DMS114 treated with DMSO at 0.1 percent for 48 hours (cell line): ENCODE measurements at regions not wholly inside any gene's neighbourhood (a gene's known extent, or its start where the extent isn't known, plus 50 kb on each side); places are given as distances from the start of the nearest gene placed in this dataset.

Experiments
- DNase-seq: peaks from one replicate; lab custom pipeline; 2025; ENCODE audit not compliant: unreplicated experiment; lab: John Stamatoyannopoulos, UW

- no peak for DNase-seq
Observed at GRCh38 chr1:56084246-56084645, 495.1 kb downstream of the PLPP3 start.

GRCh38 chr1:56081736-56082135, 497.6 kb downstream of the PLPP3 start:
- no peak for DNase-seq

DNA sequence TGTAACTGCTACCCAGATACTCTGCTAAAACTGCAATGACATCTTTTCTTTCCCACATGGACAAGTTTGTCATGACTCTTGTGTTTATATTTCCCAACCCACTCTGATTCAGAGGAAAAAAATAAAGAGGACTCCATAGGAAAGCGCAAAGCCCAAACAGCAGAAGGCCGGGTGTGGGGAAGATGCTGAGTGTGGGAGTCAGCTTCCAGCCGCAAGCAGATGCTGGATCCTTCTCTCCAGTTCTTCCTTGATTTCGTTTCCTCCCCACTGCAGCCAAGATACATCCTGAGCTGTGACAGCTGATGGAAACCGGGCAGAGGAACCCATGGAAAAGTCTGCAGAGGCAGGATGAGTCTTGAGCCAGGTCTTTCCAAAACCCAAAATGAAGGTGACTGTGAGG, 498.2 kb downstream of the PLPP3 start:
- DNase-seq = no peak

- no peak for DNase-seq
Observed at GRCh38 chr1:56080123-56080522, 499.2 kb downstream of the PLPP3 start.

DNA sequence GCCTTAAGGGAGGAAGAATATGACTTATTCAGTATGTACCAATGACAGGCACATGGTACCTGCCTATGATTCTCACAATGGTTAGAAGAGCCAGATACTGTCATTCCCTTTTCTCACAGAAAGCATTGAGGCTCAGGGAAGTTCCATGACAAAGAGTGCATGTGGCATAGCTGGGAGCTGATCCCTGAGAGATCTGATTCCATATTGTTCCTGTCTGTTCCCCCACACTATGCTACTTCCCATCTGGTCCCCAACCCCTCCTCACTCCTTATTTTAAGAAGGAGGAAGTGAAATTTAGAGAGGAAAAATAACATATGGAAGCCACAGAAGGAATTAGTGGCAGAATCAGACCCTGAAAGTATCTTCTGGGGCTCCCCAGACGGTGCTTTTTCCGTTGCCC, 500.0 kb downstream of the PLPP3 start:
- no peak for DNase-seq

DNA sequence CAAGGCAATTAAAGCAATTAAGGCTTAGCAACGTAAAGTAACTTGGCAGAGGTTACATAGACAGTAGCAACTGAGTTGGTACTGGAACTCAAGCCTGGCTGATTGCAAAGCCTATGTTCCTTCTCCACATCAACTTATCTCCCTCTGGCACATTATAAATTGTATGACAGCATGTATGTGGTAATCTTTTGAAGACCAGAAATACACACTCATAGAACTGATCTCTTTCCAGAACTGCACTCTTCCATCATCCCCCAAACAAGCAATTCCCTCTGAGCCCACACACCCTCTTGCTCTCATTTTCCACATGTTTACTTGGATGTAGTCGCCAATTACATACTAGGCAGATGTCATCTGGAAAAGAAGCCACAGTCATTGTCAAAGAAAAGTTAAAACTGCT, 502.2 kb downstream of the PLPP3 start:
- no peak for DNase-seq

- DNase-seq = no peak
Observed at GRCh38 chr1:56074007-56074651, 505.2 kb downstream of the PLPP3 start.

DNA sequence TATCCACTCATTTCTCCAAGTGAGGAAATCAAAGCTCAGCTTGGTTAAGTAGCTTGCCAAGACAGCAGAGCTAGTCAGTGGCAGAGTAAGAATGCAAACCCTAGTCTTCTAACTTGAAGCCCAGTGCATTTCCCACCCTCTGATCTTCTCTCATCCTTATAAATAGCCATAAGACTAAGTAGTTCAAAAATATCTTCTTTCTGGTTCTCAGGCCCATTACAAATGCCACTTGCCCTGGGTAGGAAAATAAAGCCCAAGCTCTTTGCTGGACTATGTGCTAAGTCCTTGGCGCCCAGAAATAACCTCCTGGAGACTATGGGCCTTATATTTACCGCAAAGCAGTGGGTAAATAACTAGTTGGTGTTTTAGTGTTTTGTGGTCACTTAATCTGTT, 505.8 kb downstream of the PLPP3 start:
- no peak for DNase-seq

GRCh38 chr1:56073206-56073605, 506.2 kb downstream of the PLPP3 start:
- DNase-seq = no peak

DNA sequence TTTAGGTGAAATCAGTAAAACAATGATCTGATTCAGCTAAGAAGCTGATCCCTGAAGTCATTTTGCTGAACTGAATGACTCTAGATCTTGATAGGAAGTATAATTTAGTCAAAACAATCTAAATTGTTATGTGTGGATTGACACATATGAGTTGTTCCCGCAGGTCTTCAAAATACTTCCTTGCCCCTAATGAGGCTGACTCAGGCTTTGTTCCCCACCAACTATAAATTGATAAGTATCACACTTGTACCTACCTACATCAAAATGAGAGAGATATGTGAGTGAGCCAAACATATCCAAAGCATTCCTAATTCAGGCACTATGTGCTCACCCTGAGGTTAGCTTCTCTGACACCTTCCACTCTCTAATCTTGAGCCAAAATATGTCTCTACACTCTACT, 507.1 kb downstream of the PLPP3 start:
- DNase-seq = no peak

DNA sequence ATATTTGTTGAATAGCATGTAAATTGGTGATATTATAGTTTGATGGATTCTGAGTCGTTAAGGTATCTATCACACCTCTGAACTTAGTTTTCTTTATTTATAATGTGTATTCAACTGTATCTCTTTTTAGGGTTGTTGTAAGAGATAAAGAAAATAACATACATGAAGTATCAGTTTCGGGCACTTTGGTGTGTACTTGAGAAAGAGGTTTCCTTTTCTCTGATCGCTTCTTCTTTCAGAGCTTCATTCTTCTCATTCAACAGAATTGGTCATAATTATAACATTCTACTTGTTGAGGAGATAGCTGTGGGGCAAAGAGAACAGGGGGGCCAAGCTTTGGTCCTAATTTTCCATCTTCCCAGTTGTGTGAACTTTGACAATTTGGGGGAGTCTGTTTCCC, 508.0 kb downstream of the PLPP3 start:
- no peak for DNase-seq

DNA sequence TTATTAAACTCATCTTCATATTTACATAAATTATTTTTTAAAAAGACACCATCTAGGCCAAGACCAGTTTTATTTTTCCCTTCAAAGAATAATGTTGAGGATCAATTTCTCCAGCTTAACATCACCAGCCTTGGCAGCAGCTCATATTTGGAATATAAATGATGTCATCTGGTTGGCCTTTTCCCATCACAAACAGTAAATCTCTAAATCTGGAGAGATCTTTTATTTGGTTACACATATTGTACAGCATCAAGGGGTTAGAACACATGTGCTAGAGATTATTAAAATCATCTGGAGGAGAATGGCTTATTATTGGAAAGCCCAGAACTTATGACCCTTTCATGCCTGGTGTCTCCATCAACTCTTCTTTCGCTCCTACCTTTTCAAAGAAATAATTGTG, 508.8 kb downstream of the PLPP3 start:
- no peak for DNase-seq

DNA sequence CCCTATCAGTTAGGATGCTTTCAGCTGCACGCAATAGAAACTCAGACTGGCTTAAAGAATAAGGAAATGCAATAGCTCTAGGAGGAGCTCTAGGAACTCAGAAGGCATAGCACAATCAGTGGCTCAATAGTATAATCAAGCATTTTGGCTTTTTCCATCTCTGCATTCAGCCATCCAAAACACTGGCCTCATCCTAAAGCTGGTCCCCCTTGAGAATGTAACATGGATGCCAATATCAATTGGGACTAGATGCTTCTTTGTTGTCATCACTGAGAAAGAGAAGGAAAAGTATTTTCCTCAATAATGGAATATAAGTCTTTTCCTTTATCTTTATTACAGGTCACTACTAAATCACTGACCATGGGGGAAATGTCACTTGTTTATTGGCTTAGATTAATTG, 509.5 kb downstream of the PLPP3 start:
- no peak for DNase-seq

GRCh38 chr1:56068908-56069307, 510.5 kb downstream of the PLPP3 start:
- no peak for DNase-seq

GRCh38 chr1:56068210-56068609, 511.2 kb downstream of the PLPP3 start:
- DNase-seq = no peak

DNA sequence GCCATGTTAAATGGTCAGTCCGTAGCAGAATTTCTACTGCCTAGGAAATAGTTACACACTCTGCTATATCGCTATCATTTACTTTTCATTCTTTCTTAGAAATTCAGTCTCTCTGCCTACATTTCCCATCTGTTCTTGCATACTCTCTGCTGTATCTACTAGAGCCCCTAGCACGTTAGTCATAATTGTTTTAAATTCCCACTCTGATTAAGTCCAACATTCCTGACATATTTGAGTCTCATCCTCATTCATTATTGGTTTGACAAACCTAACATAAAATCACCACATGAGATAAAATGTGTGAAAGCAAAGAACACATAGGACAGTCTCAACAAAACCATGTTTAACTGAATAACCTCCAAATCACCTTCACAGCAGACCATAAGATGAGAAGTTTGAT, 513.6 kb downstream of the PLPP3 start:
- no peak for DNase-seq

DNA sequence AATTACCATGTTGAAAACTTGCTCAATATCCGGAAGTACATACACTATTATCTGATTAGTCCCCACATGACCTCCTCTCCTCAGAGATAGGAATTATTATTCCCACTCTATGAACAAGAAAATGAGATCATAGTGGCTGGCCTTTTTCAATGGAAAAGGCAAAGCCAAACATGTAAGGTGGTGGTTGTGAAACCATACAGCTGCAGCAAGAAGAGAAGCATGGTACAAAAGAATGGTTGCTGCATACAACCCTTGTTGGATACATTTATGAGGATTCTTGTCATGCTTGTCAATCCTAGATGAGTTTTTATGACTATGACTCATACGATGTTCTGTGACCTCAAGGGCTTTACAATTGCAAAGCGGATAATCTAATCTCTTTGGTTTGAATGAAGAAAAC, 514.7 kb downstream of the PLPP3 start:
- no peak for DNase-seq

DNA sequence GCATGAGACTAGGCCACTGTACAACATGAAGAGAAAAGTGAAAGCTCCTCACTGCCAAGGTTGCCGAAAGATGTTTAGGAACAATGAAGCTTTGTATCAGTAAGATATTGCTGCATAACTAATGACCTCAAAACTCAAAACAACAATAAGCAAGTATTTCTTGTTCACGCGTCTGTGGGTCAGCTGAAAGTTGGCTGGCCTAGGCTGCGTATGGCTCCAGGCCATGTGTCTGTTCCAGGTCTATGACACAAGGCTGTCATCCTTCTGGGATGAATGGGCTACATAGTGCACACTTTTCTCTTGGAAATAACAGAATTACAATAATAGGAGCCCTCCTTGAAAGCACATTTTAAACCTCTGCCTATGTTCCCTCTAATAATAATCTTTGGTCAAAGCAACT, 515.9 kb downstream of the PLPP3 start:
- no peak for DNase-seq

GRCh38 chr1:56062625-56063024, 516.7 kb downstream of the PLPP3 start:
- DNase-seq = no peak

DNA sequence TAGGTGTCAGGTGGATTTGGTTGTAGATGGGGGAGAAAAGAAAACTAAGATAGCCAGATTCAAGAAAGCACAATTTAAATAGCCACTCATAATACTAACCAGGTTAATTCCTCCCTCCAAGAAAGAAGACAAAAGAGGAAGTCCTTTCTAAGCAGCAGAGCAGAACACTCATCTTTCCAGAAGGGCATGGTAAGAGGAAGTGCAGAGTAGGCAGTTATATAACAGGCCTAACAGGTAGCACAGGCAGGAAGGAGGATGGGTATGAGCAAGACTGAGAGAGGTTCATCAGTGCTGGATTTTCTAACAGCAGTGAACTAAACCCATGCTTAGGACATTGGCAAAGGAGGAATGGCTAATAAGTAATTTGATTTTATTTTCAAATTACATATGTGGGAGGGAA, 517.5 kb downstream of the PLPP3 start:
- no peak for DNase-seq

DNA sequence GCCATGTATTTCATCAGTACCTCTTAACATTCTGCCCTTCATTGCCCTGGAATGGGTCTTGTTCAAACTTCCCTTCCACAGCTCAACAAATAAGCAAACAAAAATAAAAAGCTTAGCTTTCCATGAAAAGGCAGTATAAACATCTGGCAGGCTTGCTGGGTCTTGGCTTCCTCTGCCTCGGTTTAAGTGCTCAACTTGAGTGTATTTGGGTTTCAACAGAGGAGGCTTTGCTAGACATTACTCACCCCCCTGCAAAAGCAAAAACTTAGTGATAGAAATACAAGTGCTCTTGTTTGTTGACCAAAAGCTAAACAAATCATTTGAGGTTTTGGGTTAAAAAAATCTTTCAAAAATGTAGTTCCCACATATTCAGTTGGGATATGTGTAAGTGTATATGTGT, 518.5 kb downstream of the PLPP3 start:
- DNase-seq = no peak

- no peak for DNase-seq
Observed at GRCh38 chr1:56057466-56058405, 521.6 kb downstream of the PLPP3 start.
